ENCODE measurements at regions not wholly inside any gene's neighbourhood (a gene's known extent, or its start where the extent isn't known, plus 50 kb on each side); places are given as distances from the start of the nearest gene placed in this dataset.

GRCh38 chr9:96175001-96175400 lies 127.0 kb downstream of the HSD17B3 start:
- TF ChIP-seq JUN (IDR thresholded peaks at IDR 0.05; ENCODE audit: borderline replicate concordance, low read depth, low read length): no peak
- no peak for TF ChIP-seq JUN (CRISPR knock-in tag; IDR thresholded peaks at IDR 0.05; ENCODE audit: borderline replicate concordance)
- TF ChIP-seq NFXL1 (CRISPR knock-in tag; IDR thresholded peaks at IDR 0.05): no peak
- TF ChIP-seq LEF1 (IDR thresholded peaks at IDR 0.05): no peak
- TF ChIP-seq CTCF (IDR thresholded peaks at IDR 0.05 in 2 of 3, conservative IDR thresholded peaks at IDR 0.05 in 1 of 3; ENCODE audit: insufficient read depth in 2 of 3, low read depth in 1 of 3, low read length in 3 of 3): no peak
- TF ChIP-seq CREB1 (IDR thresholded peaks at IDR 0.05): no peak
- no peak for TF ChIP-seq CREB1 (CRISPR knock-in tag; IDR thresholded peaks at IDR 0.05)
- TF ChIP-seq RAD21 (CRISPR knock-in tag; conservative IDR thresholded peaks at IDR 0.05 in 1 of 2, IDR thresholded peaks at IDR 0.05 in 1 of 2): no peak
- no peak for TF ChIP-seq TAF9B (IDR thresholded peaks at IDR 0.05; ENCODE audit: partially characterized antibody)
